COR-L47 (cell line): ENCODE measurements at regions not wholly inside any gene's neighbourhood (a gene's known extent, or its start where the extent isn't known, plus 50 kb on each side); places are given as distances from the start of the nearest gene placed in this dataset.
"Not testable (repeated sequence)": the region's sequence is repeated elsewhere in the genome, so short reads cannot be mapped to it uniquely, and the experiment has no call there.

Source experiments
- DNase-seq: peaks from one replicate; lab custom pipeline; 2025; lab: John Stamatoyannopoulos, UW

GRCh38 chr1:213782941-213783672 lies 204.7 kb upstream of the PROX1 start:
- no peak for DNase-seq

DNA sequence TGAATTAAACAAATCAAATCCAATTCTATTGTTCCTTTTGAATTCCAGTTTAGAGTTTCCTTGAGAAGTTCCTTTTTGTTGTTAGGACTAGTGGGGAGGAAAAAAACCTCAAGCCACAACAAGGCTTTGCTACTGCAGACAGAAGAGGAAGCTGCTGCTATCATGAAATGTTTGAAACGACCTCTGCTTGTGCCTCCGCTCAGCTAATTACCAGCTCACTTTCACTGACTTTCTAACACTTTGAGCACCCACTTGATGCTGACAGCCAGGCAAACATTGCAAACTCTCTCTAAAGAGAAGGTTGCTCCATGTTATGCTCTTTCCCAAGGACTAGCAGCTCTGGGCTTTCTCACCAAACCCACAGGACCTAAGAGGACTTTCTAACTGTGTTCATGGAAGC lies 203.9 kb upstream of the PROX1 start:
- DNase-seq: no peak

DNA sequence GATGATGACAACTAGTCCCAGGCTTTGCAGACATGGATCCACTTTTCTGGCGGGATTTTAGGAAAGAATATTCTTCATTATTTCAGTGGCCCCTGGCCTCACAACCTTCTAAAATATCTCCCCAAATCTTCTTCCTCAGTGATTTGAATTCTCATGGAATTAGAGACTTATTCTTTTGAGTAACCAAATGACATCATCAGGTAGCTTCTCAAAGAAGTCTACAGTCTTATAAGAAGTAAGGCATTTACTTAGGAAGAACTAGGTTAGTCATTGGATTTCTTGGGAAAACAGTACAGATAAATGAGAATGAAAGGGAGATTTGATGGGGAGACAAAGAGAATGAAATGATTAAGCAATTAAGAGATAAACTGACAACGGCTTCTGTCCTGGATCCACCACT lies 201.1 kb upstream of the PROX1 start:
- DNase-seq: no peak

- DNase-seq: no peak
Measured at GRCh38 chr1:213790565-213790964, 197.2 kb upstream of the PROX1 start.

- no peak for DNase-seq
Measured at GRCh38 chr1:213793482-213794067, 194.2 kb upstream of the PROX1 start.

GRCh38 chr1:213796525-213796924 lies 191.2 kb upstream of the PROX1 start:
- no peak for DNase-seq

GRCh38 chr1:213808288-213808687 lies 179.5 kb upstream of the PROX1 start:
- DNase-seq: not testable (repeated sequence)

GRCh38 chr1:213817156-213817555 lies 170.6 kb upstream of the PROX1 start:
- DNase-seq: no peak

DNA sequence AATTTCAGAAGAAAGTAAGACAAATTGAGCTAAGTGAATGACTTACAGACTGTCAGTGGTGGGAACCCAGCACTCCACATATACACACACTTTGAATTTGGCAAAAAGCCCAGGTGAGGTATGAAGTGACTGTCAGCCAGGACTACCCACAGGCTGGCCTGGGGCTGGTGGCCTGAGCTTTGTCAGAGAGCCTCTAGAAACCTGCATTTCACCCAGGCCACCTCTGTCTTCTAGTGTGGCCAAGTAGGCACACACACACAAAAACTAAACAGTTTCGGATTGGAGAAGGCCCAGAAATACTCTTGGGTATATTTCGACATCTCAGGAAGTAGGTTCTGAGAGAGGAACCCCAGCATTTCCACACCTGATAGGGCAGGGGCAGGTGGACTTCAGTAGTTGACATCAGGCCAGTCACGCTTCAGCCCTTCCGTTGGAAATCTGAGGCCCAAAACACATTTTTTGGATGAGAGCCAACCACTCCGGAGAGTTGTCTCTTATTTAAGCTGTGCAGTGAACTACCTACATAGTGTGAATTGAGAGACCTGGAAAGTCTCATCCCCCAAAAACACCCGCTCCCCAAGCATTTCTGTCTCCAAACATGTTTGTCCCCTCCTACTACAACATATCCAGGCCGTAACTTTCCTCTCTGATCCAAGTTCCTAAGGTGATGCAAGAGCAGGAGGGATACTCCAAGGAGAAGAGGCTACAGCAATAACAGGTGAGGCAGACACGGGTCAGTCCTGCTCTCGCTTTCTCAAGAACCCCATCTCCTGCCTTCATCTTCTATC lies 167.2 kb upstream of the PROX1 start:
- peak; percentile 62 for DNase-seq

GRCh38 chr1:213821175-213821942 lies 166.4 kb upstream of the PROX1 start:
- no peak for DNase-seq

- DNase-seq: no peak
Measured at GRCh38 chr1:213821943-213822334, 165.8 kb upstream of the PROX1 start.

DNA sequence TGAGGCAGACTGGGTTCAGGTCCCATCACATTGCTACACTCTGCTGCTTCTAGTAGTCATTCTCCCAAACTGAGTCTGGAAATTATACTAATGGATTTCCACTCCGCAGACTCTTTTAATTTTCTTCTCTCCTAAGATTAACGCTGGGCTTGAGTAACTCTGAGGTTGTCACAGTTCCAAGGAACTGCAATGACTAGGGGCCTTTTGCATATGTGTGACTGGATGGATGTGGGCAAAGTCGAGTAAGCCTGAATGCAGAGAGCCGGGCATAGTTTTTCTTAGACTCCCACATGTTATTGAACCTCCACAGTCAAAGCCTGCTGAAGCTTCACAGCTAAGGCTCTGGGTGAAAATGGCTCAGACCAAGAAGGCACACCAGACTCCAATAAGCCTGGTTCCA lies 160.9 kb upstream of the PROX1 start:
- no peak for DNase-seq

DNA sequence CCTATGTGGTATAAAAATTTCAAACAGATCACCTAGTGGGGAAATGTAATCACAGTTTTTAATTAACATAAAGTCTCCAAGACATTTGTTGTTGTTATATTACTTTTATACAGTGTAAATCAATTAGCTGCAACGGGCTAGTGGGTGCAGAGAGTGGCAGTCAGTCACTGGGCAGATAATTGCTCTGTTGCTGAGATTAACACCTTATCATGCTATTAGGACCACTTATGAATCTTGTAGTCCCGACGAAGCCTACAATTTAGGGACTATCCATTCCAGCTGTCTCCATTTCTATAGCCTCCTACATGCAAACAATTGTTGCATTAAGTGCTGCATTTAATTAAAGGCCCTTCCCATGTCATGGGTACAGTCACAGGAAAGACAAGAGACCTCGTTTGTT lies 158.9 kb upstream of the PROX1 start:
- DNase-seq: peak; percentile 27

GRCh38 chr1:213829780-213830179 lies 158.0 kb upstream of the PROX1 start:
- no peak for DNase-seq

- no peak for DNase-seq
Measured at GRCh38 chr1:213830371-213830770, 157.4 kb upstream of the PROX1 start.

- DNase-seq: no peak
Measured at GRCh38 chr1:213840575-213840974, 147.2 kb upstream of the PROX1 start.

DNA sequence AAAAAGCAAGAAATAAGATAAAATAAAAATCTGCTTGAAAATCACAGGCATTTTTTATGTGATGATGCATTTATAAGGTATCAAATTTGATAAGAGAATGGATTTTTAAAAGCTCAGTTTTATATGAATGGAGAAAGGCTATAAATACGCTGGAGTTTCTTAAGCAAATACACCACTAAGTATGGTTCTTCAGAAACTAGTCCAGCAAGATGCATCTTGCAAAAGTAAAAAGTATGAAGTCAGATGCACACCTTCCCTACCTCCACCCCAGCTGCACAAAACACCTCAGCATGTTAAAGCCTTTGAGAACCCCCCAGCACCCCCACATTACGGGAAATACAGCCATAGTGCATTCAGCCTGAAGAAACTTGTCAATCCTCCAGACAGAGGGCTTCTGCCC lies 143.1 kb upstream of the PROX1 start:
- no peak for DNase-seq

- DNase-seq: no peak
Measured at GRCh38 chr1:213852107-213852506, 135.7 kb upstream of the PROX1 start.

DNA sequence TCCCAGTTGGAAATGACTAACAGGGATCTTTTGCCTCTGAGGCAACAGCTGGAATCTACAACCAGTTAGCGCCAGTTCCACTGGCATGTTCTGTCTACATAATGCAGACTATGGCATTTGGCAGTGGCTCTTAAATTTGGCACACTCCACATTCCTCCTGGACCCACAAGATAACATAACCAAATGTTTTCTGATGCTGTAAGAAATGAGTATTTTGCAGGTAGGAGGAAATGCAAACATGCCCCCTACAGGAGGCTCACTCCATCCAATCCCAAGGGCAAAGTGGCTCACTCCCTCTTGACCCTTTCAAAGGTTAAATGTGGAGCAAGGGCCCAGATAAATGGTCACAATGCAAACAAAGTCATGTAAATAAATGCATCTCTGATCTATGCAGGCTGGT lies 129.2 kb upstream of the PROX1 start:
- DNase-seq: no peak

DNA sequence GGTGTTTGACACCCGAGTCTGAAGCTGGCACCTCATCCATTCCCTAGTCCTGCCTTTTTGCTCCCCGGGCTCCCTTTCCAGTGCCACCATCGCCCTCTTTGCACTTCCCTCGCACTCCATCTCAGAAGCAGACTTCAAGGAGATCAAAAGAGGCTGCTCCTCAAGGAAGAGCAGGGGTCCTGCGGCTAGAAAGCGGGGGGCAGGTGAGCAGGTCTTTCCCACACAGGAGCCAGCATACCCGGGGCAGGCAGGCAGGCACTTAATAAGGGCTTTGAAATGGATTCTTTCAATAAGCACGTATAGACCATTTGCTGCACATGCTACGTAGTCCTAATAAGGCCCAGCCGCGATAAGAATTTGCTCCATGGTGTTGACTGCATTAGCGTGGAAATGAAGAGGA lies 125.9 kb upstream of the PROX1 start:
- DNase-seq: no peak

- no peak for DNase-seq
Measured at GRCh38 chr1:213864091-213864490, 123.7 kb upstream of the PROX1 start.

GRCh38 chr1:213868482-213868881 lies 119.3 kb upstream of the PROX1 start:
- DNase-seq: no peak
